NCI-H69 (cell line): ENCODE measurements at regions not wholly inside any gene's neighbourhood (a gene's known extent, or its start where the extent isn't known, plus 50 kb on each side); places are given as distances from the start of the nearest gene placed in this dataset.
A peak's percentile ranks its signal among the peaks of the same experiment; 100 is the strongest.

Source experiments
- DNase-seq: peaks from one replicate; lab custom pipeline; 2025; lab: John Stamatoyannopoulos, UW

DNA sequence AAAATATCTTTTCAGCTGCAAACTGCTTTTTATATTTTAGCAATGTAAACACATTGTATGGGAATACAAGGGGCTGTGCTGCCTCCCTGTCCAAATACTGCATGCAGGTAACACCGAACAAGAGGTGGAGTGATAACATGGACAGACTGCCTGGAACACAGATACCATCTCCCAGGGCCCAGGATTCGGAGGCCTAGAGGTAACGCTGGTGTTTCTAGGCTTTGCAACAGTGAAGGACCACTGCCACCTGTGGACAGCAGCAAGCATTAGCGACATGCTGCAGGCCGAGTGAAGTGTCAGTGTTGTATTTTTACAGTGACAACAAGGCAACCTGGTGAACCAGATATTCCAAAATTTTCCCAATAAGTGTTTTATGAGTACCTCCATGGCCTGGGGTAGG lies 379.1 kb downstream of the DMRT2 start:
- no peak for DNase-seq

DNA sequence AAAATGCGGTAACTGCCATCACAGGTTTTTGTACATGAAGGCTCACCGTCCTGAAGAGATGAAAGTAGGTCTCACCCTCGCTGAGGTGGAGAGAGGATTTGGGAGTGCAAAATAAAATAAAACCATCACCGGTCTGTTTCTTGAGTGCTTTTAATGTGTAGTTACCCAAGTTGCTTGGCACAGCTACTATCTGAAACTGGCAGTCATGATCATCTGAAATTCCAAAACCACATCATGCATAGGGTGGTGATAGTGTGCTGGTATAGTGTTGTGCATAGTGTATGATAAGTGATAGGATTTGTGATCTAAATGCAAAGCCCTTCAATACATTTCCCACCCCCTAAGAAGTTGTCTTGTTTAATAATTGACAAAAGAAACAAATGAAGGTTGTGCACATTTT lies 381.3 kb downstream of the DMRT2 start:
- no peak for DNase-seq

DNA sequence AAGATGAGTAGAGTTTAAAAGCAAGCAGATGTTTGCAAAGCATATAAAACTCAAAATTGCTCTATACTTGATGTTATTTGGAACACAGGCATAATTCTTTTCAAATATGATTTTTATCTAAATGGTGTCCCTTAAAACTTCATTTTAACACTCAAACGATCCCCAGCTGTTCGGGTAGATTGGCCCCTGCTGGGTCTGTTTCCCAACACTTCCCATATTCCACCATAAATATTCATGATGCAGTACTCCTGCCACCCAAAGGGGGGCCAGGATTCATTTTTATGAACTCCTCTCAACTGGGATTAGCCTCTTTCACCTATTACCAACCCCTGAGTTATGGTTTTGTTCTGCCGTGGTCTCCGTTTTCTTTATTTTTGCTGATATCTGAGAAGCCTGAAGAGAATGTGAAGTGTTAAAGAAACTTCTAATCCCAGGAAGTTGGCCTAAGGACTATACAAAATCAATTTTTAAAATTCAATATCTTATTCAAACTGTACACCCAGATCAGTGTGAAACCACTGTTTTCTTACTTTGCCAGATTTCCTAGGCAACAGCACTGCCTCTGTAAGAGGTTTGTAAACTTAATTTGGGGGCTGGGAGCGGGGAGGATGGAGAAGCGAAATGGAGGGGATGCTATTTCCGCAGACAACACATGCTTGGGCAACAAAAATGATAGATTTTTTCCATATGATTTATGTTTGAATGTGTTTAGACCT lies 384.1 kb downstream of the DMRT2 start:
- DNase-seq = no peak

DNA sequence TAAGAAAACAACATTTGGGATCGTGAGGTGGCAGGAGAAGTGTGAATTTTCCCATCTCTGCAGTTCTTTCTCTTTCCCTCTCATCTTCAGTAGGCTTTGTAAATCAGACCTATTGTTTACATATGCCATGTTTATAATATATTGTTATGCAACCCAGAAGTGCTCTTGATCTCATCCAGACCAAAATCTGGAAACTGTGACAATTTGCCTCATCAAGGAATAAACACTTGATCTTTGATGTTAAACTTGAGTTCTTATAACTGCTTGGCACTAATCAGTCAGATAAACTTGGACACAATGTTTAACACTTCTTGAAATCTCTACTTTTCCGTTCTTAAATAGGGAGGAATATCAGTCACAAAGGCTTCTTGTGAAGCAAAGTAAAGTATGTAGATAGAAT lies 384.7 kb downstream of the DMRT2 start:
- no peak for DNase-seq

DNA sequence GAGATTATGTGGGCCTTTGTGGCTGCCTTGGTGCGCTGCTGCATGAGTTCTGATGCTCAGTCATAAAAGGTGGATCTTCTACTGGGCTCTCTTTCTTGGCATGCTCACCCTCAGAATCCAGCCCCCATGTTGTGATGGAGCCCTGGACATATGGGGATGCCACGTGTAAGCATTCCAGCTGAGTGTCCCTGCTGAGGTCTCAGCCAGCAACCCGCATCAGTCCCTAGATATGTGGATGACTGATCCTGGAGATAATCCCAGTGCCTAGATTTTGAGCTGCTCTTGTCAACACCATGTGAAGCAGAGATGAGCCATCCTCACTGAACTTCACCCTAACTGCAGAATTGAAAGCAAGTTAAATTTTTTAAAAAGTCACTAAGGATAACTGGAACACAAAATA lies 390.1 kb downstream of the DMRT2 start:
- no peak for DNase-seq

DNA sequence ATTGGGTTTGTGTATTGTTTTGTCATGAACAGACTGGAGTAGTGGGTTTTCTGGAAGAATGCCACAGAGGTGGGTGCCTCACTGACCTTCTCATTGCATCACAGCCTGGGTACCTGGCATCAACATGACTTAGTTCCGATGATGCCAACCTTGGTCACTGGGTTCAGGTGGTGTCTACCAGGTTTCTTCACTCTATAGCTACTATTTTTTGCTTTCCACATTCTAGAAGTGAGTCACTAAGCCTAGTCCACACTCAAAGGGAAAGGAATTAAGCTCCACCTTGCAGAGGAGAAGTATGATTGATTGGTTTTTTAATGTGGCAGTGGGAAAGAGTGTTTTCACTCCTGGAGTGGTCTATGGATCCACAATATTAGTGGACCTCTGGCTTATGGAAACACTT lies 391.9 kb downstream of the DMRT2 start:
- no peak for DNase-seq

DNA sequence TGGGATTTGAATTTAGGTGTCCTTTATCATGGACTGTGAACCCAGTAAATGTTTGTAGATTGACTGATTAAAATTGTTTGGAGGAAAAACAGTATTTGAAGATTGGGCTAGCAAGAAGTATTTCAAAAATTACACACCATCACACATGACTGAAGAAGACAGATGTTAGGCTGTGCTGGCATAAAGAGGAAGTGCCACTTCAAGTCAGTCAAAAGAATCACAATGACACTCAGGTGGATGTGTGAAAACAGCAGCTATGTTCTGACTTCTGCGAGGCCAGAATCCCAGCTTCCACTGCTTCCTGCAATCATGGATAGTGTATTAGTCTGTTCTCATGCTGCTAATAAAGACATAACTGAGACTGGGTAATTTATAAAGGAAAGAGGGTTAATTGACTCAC lies 393.3 kb downstream of the DMRT2 start:
- DNase-seq = no peak

DNA sequence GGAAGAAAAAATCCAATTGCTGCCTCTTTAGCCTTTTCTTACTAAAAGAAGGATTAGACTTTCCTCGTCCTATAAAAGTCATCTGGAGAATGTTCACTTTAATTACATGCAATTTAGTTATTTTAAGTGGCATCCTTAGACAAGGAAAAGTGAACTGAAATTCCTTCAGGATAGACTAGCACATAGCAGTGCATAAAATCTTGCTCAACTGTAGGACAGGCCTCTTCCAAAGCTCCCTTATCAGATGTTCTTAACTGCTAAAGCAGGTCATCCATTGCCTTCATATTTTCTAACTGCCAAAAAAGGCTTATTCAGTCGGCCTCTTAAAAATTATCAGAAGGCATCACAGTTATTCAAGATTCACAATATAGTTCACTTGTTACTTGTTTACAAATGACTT lies 396.5 kb downstream of the DMRT2 start:
- DNase-seq = no peak

DNA sequence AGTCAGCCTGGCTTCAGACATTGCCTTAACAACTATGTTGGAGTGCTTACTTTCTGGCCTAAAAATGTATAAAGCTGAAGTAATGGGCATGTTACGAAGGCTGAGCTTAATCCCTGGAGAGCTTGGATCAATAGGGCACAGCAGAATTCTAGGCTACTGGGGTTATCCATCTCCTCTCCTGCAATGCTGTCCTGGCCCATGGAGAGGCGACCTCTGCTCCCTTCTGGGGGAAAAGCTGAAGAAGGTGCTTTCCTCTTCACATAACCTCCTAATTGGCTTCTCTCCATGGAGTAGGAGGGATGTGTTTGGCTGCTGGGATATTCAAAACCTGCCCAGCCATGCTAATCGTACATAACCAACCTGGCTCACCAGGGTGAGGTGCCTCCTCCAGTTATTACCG lies 403.5 kb downstream of the DMRT2 start:
- no peak for DNase-seq

DNA sequence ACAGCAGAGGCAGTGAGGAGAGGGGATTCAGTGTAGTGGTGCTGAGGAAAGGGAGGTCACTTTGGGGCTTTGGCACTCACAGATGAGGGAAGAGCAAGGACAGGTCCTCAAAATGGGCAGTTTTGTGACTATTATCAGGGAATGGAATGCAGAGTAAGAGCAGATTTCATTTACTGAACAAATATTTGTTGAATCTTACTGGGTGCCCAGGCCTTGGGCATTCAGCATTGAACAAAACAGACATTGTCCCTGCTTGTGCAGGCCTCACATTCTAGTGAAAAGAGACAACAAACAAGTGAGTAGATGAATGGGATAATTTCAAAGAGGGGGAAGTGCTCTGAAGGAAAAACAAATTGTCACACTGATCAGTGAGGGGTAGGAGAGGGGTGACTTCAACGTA lies 404.1 kb downstream of the DMRT2 start:
- no peak for DNase-seq

DNA sequence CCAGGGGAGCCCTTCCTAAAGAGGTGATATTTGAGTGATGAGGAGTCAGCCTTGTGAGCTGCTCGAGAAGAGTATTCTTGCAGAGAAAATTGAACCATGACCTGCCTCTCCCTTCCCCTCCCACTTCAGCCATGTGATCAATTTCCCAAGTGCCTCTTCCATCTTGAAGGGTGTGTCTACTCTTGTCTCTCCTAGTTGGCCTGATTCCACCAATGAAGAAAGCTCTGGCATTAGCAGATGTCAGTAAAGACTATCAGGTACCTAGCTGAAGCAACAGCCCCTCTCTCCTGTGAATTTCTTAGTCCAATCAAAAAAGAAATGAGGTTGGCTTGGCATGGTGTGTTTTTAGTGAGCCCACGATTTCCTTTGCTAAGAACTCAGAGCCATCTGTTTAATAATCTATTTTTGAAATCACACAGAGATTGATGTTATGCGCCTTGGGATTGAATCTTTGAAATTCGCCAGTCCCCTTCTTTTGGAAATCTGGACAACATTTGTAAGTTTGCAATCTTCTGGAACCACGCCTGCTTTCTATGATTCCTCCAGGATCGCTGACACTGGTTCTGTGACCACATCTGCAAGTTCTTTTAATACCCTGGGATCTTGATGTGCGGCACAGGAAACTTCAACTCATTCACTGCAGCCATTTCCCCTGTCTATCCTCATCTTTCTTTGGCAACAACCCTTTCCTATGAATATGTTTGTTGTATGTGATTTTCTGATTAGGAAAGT lies 404.6 kb downstream of the DMRT2 start:
- no peak for DNase-seq

DNA sequence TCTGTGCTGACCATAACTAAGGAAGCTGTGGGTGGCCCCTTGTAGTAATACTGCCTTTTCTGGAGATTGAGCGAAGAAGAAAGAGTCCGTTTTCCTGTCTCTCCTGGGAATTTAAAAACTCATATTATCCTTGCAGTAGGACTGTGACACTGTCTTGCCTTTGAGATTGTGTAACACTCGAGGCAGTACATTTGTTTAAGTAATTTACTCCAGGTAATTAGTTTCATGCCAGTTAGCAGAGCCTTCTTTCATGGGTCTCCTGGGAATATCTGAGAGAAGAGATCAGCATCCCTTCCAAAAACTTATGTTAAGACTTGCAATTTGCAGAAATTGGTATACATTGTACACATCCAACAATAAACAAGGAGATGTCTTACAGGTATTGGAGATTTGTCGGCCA lies 405.6 kb downstream of the DMRT2 start:
- peak; percentile 8 for DNase-seq

DNA sequence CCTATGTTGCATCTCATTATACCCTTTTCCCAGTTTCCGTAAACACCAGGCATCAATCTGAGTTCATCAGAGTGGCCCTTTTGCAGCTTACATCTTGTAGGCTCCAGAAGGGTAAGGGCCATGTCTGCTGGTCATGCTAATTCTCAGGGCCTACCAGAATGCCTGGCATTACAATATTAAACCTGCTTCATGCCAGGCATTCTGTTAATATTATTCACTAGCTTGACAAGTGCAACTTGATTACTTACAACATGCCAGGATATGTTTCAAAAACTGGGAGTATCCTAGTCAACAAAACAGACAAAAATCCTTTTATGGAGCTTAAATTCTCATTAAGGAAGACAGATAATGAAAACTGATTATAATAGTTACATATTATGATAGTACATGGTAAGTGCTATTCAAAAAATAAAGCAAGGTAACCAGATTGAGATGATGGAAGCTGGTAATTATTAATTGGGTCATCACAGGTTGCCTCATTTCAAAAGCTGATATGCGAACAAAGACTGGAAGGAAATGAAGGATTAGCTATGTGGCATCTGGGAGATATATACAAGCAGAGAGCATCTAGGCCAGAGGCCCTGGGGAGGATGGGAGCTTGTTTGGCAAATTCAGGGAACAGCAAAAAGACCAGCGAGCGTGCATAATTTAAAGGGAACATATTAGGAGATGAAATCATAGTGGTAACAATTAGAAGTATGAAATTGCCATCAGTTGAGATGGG lies 406.3 kb downstream of the DMRT2 start:
- no peak for DNase-seq

DNA sequence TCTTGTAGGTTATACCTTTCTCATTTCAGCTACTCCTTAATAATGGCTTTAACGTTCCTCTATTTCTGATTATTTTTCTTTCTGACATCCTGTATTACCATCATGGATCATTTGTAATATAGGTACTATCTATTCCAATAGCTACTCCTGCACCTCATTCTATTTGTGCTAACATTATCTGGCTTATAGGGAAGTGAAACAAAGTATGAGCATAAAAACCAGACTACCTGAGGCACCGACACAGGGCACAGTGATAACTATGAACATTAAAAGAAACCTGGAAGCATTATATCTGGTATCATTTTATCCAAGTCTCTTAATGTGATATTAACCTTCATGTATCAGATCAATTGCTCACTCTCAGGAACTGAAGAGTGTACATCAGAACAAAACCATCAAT lies 407.3 kb downstream of the DMRT2 start:
- no peak for DNase-seq

DNA sequence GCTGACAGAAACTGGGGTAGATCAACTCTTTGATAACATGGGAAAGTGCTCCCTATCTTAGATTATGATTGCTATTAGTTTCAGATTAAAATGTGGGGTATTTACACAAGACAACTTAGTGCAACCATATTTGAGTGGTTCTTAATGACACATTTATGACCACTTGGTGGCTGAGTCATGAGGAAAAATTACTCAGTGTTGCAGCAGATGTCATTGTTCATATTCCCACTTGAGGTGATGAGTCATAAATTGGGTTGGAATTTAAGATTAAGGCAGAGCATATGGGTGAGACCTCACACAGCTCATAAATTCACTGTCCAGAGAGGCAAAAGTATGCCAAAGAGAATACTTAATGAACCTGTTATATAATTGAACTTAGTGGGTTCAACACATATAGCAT lies 408.3 kb downstream of the DMRT2 start:
- peak; percentile 42 for DNase-seq

DNA sequence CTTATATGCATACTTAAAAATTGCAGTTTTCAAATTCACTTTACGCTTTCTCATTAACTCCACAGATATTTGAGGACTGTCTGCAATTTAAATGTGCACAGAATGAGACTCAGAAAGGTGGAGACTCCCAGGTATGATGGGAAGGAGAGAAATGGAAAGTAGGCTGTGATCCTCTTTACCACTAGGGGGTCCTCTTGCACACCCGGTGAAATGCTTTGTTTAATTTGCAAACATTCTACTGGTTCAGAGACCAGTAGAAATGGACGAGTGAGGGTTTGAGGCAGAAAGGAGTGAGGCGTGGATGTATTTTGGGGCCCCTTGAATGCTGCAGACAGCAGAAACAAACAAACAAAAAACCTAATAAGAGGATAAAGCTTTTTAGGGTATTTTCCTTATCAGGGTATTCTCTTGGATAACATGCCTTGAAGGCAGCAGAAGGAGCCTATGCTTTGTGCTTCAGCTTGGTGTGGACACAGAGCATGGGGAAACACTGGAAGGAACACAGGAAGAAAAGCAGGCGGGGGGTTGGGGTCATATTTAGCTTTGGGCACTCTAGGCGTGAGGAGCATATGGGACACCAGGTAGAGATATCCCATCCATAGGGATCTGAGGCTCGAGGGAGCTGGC lies 410.1 kb downstream of the DMRT2 start:
- DNase-seq = peak; percentile 45

DNA sequence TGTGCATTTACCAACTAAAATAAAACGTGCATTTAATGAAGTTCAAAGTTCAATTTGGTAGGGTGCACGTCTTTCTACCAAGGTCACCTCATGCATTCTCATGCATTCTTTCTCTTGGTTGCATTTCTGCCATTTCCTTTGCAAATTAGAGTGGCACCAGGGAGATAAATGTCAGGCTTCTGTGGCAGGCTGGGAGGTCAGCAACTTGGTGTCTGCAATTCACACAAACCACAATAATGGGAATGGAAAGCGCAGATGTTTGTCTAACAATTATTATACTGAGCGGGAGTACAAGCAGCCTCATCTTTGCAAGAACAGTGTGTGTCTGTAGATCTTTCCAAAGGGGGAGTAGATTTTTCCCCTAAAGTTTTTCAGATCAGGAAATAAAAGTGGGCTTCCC lies 411.7 kb downstream of the DMRT2 start:
- DNase-seq = peak; percentile 10

DNA sequence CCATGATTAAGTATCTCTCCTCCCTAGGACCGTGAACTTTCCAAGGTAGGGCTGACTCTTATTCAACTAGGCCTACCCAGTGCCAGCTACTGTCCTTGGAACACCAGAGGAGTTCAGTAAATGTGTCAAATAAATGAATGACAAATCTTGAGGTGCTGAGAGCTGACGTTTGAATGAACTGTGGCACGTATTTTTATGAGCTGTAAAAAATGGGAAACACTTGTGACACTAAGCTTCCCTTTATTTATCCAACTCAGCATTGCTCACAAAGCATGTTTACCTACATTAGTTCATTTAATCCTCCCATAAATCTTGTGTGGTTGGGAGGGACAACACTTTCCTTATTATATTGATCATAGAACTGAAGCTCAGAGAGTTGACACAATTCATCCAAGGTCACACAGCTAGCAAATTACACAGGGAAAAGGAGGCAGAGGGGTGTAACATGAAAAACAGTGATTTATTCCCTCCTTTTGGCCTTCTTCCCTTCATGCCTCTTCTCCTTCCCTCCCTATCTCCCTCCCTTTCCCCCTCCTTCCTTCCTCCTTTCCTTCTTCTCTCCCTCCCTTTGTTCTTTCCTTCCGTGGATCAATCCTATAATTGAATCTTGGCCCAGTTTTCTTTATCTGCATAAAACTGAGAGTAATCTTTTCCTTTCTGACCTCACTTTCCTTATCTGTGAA lies 412.6 kb downstream of the DMRT2 start:
- peak; percentile 42 for DNase-seq

DNA sequence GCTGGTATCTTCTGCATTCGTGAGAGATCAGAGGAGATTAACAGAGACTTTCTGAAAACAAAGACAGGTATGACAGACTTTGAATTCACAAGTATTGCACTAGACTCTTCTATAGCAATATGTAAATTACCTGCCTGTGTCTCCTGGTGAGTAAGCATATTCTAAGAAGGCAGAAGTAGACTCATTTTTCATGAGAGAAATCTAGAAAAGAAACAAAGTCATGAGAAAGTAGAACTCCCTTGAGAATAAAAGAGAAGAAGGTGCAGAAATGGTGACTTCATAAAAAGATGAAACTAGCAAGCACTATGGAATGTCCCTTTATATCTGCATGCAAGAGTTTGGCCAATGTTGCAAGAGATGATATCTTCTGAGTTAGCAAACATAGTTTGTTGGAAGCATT lies 419.8 kb downstream of the DMRT2 start:
- no peak for DNase-seq

DNA sequence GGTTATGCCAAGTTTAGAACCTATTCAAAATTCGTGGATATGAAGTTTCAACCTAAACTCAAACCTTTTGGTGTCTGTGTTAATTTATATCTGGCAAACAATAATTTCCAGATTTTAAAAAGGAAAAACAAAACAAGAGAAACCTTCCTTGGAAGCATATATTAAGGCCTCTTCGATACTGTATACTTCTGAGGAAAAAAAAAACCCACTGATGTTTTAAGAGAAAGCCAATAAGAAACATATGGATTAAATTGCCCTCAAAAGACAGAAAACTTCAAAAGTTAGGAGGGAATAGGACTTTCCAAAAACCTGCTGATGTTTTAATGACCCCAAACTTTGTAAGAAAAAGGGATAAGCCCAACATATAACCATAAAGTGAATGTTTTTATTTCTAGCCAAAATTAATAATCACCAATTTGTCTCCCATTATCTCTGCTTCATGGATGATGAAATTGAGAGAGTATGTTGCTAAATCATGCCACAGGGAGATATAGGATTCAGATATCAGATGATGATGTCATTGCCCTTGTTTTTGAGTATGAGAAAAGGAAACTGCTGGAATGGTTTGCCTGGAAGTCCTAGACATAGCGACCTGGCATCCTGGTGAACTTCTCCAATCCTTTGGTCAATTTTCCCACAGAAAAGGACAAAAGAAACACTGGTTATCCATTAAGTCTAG lies 423.9 kb downstream of the DMRT2 start:
- DNase-seq = no peak

DNA sequence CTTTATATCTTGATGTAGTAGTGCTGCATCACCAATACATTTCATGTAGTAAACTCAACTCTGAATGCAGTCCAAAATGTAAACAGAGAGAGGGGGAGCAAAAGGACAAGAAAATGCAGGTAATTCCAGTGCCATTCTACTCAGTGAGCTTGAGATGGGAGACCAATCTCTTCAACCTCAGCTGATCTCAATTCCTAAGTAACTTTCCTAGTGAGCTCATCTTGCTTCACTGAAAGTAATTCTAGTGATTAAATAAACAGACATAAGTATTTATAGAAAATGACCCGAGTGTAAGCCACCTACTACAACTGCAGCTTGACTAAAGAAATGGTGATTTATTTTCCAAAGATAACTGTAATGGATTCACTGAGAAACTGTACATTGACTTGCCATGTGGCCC lies 424.5 kb downstream of the DMRT2 start:
- DNase-seq = no peak
